WTC11 (cell line): ENCODE measurements at regions not wholly inside any gene's neighbourhood (a gene's known extent, or its start where the extent isn't known, plus 50 kb on each side); places are given as distances from the start of the nearest gene placed in this dataset.

Experiments used
- ATAC-seq: fragments of 200-7000 bp; cut with Tn5 transposase; 2 replicates; pipeline ENCODE4 v1.10.0; 2021; ENCODE audit warnings: mild to moderate bottlenecking, moderate library complexity
- CTCF ChIA-PET: fragments of 300-600 bp; sonication (Branson Sonifier 250); formaldehyde crosslinking; loops from one replicate; lab custom pipeline; 2021; ENCODE audit warnings: antibody characterized with exemption; lab: Charles Lee
- POLR2A ChIA-PET: fragments of 350-600 bp; sonication (Branson Sonifier 250); formaldehyde crosslinking; loops from one replicate; lab custom pipeline; 2021; ENCODE audit warnings: antibody characterized with exemption; lab: Charles Lee
- DNase-seq: peaks from one replicate; pipeline ENCODE4 v3.0.0; 2021; ENCODE audit warnings: low spot score
- H3K27ac Mint-ChIP-seq: 2 replicates; pipeline ENCODE4 v1.8.0; 2021; ENCODE audit warnings: mixed read lengths
- H3K27me3 Mint-ChIP-seq: 2 replicates; pipeline ENCODE4 v1.8.0; 2021; ENCODE audit warnings: low read depth, mild to moderate bottlenecking, moderate library complexity, mixed read lengths
- H3K36me3 Mint-ChIP-seq: 2 replicates; pipeline ENCODE4 v1.8.0; 2021; ENCODE audit warnings: mixed read lengths
- H3K4me1 Mint-ChIP-seq: 2 replicates; pipeline ENCODE4 v1.8.0; 2022; ENCODE audit warnings: mixed read lengths
- H3K4me3 Mint-ChIP-seq: 2 replicates; pipeline ENCODE4 v1.8.0; 2021; ENCODE audit warnings: mild to moderate bottlenecking, moderate library complexity, mixed read lengths
- H3K9me3 Mint-ChIP-seq: 2 replicates; pipeline ENCODE4 v1.8.0; 2021; ENCODE audit warnings: mixed read lengths
- FOXP1 ChIP-seq: sonication (generic); formaldehyde crosslinking; IDR thresholded peaks from 2 replicates; pipeline ENCODE4 v1.8.0; 2022; ENCODE audit warnings: missing genetic modification reagents, mild to moderate bottlenecking, moderate library complexity, borderline replicate concordance
- NFYB ChIP-seq: sonication (generic); formaldehyde crosslinking; conservative IDR thresholded peaks from 2 replicates; pipeline ENCODE4 v1.8.0; 2022; ENCODE audit warnings: low read depth, missing genetic modification reagents
- NR3C1 ChIP-seq: sonication (generic); formaldehyde crosslinking; conservative IDR thresholded peaks from 2 replicates; pipeline ENCODE4 v1.8.1; 2023; ENCODE audit warnings: low read depth, mild to moderate bottlenecking, missing genetic modification reagents
- TCF7 ChIP-seq: sonication (generic); formaldehyde crosslinking; IDR thresholded peaks from 2 replicates; pipeline ENCODE4 v1.8.0; 2022; ENCODE audit warnings: mild to moderate bottlenecking, low read depth, missing genetic modification reagents, moderate library complexity
- ZNF121 ChIP-seq: sonication (generic); formaldehyde crosslinking; IDR thresholded peaks from 2 replicates; pipeline ENCODE4 v1.8.0; 2023; ENCODE audit warnings: missing genetic modification reagents
- ZNF138 ChIP-seq: sonication (generic); formaldehyde crosslinking; conservative IDR thresholded peaks from 2 replicates; pipeline ENCODE4 v1.8.1; 2022; ENCODE audit warnings: mild to moderate bottlenecking, moderate library complexity, missing genetic modification reagents
- ZNF219 ChIP-seq: sonication (generic); formaldehyde crosslinking; IDR thresholded peaks from 2 replicates; pipeline ENCODE4 v1.8.0; 2023; ENCODE audit warnings: missing genetic modification reagents, mild to moderate bottlenecking, borderline replicate concordance
- ZNF263 ChIP-seq: sonication (generic); formaldehyde crosslinking; IDR thresholded peaks from 2 replicates; pipeline ENCODE4 v1.8.1; 2022; ENCODE audit warnings: low read depth, mild to moderate bottlenecking, moderate library complexity, missing genetic modification reagents
- ZNF317 ChIP-seq: sonication (generic); formaldehyde crosslinking; IDR thresholded peaks from 2 replicates; pipeline ENCODE4 v1.8.1; 2023; ENCODE audit warnings: low read depth, mild to moderate bottlenecking, moderate library complexity, missing genetic modification reagents, borderline replicate concordance
- TF ChIP-seq, protein P1 (sequence below): fragments of 250-450 bp; sonication (Bioruptor Pico); conservative IDR thresholded peaks from 2 replicates; pipeline ENCODE4 v1.9.0; 2021; ENCODE audit warnings: mild to moderate bottlenecking
- TF ChIP-seq, protein P2 (sequence below): sonication (generic); formaldehyde crosslinking; IDR thresholded peaks from 2 replicates; pipeline ENCODE4 v1.8.0; 2023; ENCODE audit warnings: mild to moderate bottlenecking, missing genetic modification reagents
- TF ChIP-seq, protein P3 (sequence below): fragments of 250-450 bp; sonication (Bioruptor Pico); IDR thresholded peaks from 2 replicates; pipeline ENCODE4 v1.9.0; 2021; ENCODE audit warnings: mild to moderate bottlenecking, borderline replicate concordance
- TF ChIP-seq, protein P4 (sequence below): fragments of 200-600 bp; IDR thresholded peaks from 2 replicates; pipeline ENCODE4 v1.8.0; 2022; ENCODE audit warnings: antibody characterized with exemption

DNA sequence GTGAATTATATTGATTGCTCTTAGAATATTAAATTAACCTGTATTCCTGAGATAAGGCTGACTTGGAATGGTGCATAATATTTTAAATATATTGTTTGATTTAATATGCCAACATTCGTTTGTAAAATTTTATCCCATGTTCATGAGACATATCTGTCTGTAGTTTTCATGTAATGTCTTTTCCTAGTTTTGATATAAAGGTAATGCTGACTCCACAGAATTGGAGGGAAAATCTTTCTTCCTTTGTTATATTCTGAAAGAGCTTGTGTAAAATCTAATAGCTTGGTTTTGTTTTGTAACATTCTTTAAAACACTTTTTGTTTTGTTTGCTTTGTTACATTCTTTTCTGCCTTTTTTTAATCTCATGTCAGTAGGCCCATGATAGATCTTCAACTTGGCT lies 657.0 kb downstream of the DNAJB9 start:
- Mint-ChIP-seq H3K27ac (no peak overlapping the region), H3K27me3 (no peaks in the 10 kb centered on the region), H3K36me3 (peaks cover 22% of the 10 kb centered on the region), H3K4me1 (peaks cover 25% of the 10 kb centered on the region), H3K4me3 (no peak overlapping the region), H3K9me3 (peaks cover 24% of the 10 kb centered on the region)
- no peak for TF ChIP-seq ZNF263 (CRISPR knock-in tag)
- CTCF ChIA-PET: no interaction called here
- POLR2A ChIA-PET: no interaction called here
- ATAC-seq (no peak), DNase-seq (no peak)

DNA sequence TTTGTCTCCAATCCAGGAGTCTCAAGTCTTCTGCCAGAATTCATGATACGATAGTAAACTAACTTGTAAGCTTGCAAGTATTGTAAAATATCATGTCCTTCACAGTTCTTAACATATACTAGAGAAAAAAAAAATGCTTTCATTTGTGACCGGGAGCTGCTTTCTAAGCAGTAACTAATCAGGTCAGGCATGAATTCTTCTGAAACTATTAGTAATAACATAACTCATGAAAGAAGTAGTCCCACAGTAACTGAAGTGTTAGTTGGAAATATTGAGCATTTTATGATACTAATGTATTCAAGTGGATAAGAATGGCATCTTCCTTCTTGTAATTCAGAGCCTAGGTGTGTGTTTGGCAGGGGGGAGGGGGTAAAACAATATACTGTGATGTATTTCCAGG lies 665.6 kb downstream of the DNAJB9 start:
- Mint-ChIP-seq H3K36me3 (peaks cover 27% of the 10 kb centered on the region), H3K27me3 (no peaks in the 10 kb centered on the region), H3K4me1 (peaks cover 29% of the 10 kb centered on the region), H3K9me3 (peaks cover 38% of the 10 kb centered on the region), H3K4me3 (no peak overlapping the region), H3K27ac (no peak overlapping the region)
- CTCF ChIA-PET: no interaction called here
- TF ChIP-seq, protein P1, sequence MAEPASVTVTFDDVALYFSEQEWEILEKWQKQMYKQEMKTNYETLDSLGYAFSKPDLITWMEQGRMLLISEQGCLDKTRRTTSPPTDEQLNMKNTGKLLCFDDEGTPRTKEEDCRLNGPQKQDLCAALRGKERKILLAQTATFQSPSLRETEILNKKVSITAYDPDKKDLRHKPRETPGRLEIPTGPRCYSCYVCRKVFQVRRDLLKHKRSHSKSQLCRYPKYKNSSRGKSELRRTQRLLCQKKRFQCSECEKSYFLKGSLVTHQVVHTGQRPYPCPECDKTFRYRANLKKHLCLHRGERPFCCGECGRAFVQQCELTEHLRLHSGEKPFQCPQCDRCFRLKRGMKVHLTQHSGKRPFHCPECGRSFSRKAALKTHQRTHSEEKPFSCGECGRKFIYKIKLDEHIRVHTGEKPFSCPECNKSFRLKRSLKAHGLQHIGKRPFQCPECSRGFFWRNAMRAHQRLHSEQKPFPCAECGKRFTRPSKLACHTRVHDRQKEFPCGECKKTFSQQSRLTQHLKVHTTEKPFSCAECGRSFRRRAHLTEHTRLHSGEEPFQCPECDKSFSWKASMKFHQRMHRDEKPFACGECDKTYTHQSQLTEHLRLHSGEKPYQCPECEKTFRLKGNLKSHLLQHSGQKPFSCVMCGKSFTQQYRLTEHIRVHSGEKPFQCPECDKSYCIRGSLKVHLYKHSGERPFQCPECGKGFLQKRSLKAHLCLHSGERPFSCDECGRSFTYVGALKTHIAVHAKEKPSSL (CRISPR knock-in tag): no peak
- TF ChIP-seq, protein P2, sequence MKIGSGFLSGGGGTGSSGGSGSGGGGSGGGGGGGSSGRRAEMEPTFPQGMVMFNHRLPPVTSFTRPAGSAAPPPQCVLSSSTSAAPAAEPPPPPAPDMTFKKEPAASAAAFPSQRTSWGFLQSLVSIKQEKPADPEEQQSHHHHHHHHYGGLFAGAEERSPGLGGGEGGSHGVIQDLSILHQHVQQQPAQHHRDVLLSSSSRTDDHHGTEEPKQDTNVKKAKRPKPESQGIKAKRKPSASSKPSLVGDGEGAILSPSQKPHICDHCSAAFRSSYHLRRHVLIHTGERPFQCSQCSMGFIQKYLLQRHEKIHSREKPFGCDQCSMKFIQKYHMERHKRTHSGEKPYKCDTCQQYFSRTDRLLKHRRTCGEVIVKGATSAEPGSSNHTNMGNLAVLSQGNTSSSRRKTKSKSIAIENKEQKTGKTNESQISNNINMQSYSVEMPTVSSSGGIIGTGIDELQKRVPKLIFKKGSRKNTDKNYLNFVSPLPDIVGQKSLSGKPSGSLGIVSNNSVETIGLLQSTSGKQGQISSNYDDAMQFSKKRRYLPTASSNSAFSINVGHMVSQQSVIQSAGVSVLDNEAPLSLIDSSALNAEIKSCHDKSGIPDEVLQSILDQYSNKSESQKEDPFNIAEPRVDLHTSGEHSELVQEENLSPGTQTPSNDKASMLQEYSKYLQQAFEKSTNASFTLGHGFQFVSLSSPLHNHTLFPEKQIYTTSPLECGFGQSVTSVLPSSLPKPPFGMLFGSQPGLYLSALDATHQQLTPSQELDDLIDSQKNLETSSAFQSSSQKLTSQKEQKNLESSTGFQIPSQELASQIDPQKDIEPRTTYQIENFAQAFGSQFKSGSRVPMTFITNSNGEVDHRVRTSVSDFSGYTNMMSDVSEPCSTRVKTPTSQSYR (CRISPR knock-in tag): no peak
- TF ChIP-seq ZNF219 (no peak), ZNF138 (no peak), FOXP1 (no peak), NFYB (no peak), ZNF121 (no peak), ZNF317 (no peak), TCF7 (no peak), NR3C1 (CRISPR knock-in tag) (no peak)
- TF ChIP-seq, protein P3, sequence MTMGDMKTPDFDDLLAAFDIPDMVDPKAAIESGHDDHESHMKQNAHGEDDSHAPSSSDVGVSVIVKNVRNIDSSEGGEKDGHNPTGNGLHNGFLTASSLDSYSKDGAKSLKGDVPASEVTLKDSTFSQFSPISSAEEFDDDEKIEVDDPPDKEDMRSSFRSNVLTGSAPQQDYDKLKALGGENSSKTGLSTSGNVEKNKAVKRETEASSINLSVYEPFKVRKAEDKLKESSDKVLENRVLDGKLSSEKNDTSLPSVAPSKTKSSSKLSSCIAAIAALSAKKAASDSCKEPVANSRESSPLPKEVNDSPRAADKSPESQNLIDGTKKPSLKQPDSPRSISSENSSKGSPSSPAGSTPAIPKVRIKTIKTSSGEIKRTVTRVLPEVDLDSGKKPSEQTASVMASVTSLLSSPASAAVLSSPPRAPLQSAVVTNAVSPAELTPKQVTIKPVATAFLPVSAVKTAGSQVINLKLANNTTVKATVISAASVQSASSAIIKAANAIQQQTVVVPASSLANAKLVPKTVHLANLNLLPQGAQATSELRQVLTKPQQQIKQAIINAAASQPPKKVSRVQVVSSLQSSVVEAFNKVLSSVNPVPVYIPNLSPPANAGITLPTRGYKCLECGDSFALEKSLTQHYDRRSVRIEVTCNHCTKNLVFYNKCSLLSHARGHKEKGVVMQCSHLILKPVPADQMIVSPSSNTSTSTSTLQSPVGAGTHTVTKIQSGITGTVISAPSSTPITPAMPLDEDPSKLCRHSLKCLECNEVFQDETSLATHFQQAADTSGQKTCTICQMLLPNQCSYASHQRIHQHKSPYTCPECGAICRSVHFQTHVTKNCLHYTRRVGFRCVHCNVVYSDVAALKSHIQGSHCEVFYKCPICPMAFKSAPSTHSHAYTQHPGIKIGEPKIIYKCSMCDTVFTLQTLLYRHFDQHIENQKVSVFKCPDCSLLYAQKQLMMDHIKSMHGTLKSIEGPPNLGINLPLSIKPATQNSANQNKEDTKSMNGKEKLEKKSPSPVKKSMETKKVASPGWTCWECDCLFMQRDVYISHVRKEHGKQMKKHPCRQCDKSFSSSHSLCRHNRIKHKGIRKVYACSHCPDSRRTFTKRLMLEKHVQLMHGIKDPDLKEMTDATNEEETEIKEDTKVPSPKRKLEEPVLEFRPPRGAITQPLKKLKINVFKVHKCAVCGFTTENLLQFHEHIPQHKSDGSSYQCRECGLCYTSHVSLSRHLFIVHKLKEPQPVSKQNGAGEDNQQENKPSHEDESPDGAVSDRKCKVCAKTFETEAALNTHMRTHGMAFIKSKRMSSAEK (CRISPR knock-in tag): no peak
- TF ChIP-seq, protein P4, sequence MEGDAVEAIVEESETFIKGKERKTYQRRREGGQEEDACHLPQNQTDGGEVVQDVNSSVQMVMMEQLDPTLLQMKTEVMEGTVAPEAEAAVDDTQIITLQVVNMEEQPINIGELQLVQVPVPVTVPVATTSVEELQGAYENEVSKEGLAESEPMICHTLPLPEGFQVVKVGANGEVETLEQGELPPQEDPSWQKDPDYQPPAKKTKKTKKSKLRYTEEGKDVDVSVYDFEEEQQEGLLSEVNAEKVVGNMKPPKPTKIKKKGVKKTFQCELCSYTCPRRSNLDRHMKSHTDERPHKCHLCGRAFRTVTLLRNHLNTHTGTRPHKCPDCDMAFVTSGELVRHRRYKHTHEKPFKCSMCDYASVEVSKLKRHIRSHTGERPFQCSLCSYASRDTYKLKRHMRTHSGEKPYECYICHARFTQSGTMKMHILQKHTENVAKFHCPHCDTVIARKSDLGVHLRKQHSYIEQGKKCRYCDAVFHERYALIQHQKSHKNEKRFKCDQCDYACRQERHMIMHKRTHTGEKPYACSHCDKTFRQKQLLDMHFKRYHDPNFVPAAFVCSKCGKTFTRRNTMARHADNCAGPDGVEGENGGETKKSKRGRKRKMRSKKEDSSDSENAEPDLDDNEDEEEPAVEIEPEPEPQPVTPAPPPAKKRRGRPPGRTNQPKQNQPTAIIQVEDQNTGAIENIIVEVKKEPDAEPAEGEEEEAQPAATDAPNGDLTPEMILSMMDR: no peak
- no peak for DNase-seq
- POLR2A ChIA-PET: no interaction called here
- ATAC-seq: no peak
